K562 (cell line): ENCODE measurements at regions not wholly inside any gene's neighbourhood (a gene's known extent, or its start where the extent isn't known, plus 50 kb on each side); places are given as distances from the start of the nearest gene placed in this dataset.

ENCODE experiments used
- ATAC-seq: fragments of 200-7000 bp; cut with Tn5 transposase; 3 replicates; pipeline ENCODE4 v1.9.1; 2020; ENCODE audit warnings: moderate library complexity
- BruUV-seq: library from RNA; stranded (reverse); fragments of 400-500 nt; replicated peaks from 2 replicates; lab custom pipeline; 2021; lab: Mats Ljungman, UMichigan
- CTCF ChIA-PET: fragments of 300-600 bp; formaldehyde crosslinking; extraction: SDS; loops from one replicate; lab custom pipeline; 2021; ENCODE audit warnings: low intra/inter-chr PET ratio; lab: Yijun Ruan, JAX
- POLR2A ChIA-PET: fragments of 300-600, 350-650 bp; sonication (Branson Sonifier 250); formaldehyde crosslinking; extraction: SDS; loops from one replicate; lab custom pipeline; 2021; ENCODE audit warnings: antibody characterized with exemption, inconsistent platforms; lab: Yijun Ruan, JAX
- DNase-seq, 4 experiments: peaks; one replicate each; pipeline versions ENCODE4 v3.0.0 to v3.0.0-alpha.2; 2011 to 2018; ENCODE audit warnings: low spot score in 3 of 4, mixed read lengths in 3 of 4; ENCODE audit errors: extremely low read depth in 1 of 4
- FAIRE-seq: peaks from 2 replicates; lab custom pipeline; 2011; peaks lifted over from hg19 to GRCh38; lab: Jason Lieb, UNC
- H2AFZ ChIP-seq: 2 replicates; pipeline ENCODE4 v1.6.0; 2011; ENCODE audit warnings: low read depth, low read length, control low read depth, inconsistent platforms
- H3K27ac ChIP-seq: fragments of 200-600 bp; 3 replicates; pipeline ENCODE4 v1.8.0; 2011; ENCODE audit warnings: low read depth, mild to moderate bottlenecking, control low read depth, inconsistent platforms, low read length, moderate library complexity, mixed read lengths; ENCODE audit errors: extremely low read depth
- H3K27me3 ChIP-seq, 2 experiments: fragments of 300-600 bp in 1 of 2; 2 replicates in 1 of 2; 3 replicates in 1 of 2; pipeline versions ENCODE4 v1.6.0 to v1.8.0; 2011; ENCODE audit warnings: inconsistent platforms in 2 of 2, low read length in 2 of 2, mild to moderate bottlenecking in 1 of 2, mixed read lengths in 1 of 2, moderate library complexity in 1 of 2; ENCODE audit not compliant: control insufficient read depth in 2 of 2, insufficient read depth in 2 of 2
- H3K36me3 ChIP-seq: fragments of 300-600 bp; 3 replicates; pipeline ENCODE4 v1.8.0; 2011; ENCODE audit warnings: mild to moderate bottlenecking, low read length, inconsistent platforms; ENCODE audit not compliant: control insufficient read depth, insufficient read depth
- H3K4me1 ChIP-seq, 2 experiments: fragments of 200-600 bp in 1 of 2; replicated peaks in 1 of 2; 2 replicates in 1 of 2; 3 replicates in 1 of 2; pipeline versions ENCODE4 v1.5.1 to v1.8.0; 2011; ENCODE audit warnings: inconsistent platforms in 2 of 2, low read length in 2 of 2, mild to moderate bottlenecking in 1 of 2, mixed read lengths in 1 of 2, moderate library complexity in 1 of 2; ENCODE audit not compliant: control insufficient read depth in 2 of 2, insufficient read depth in 2 of 2
- H3K4me2 ChIP-seq: 2 replicates; pipeline ENCODE4 v1.6.1; 2011; ENCODE audit warnings: low read length, control low read depth, inconsistent platforms, mixed read lengths; ENCODE audit not compliant: insufficient read depth
- H3K4me3 ChIP-seq: fragments of 200-600 bp; sonication (generic), shearing (Covaris generic); 2 replicates; pipeline ENCODE4 v1.5.1; 2016; ENCODE audit warnings: control low read depth, inconsistent platforms
- H3K79me2 ChIP-seq: fragments of 200-600 bp; 3 replicates; pipeline ENCODE4 v1.8.0; 2011; ENCODE audit warnings: low read length, inconsistent platforms; ENCODE audit not compliant: control insufficient read depth, insufficient read depth
- H3K9ac ChIP-seq, 2 experiments: 2 replicates each; pipeline versions ENCODE4 v1.6.0 to v1.6.1; 2011; ENCODE audit warnings: low read depth in 2 of 2, low read length in 2 of 2, control low read depth in 1 of 2, inconsistent platforms in 1 of 2, mild to moderate bottlenecking in 1 of 2, mixed read lengths in 1 of 2; ENCODE audit not compliant: insufficient read depth in 1 of 2
- H3K9me1 ChIP-seq: one replicate; pipeline ENCODE4 v1.6.0; 2011; ENCODE audit warnings: inconsistent platforms, mild to moderate bottlenecking, low read length, moderate library complexity; ENCODE audit not compliant: control insufficient read depth, insufficient read depth
- H3K9me3 ChIP-seq: replicated peaks from 2 replicates; pipeline ENCODE4 v1.5.1; 2011; ENCODE audit warnings: low read depth, low read length, inconsistent platforms; ENCODE audit not compliant: control insufficient read depth, insufficient read depth
- H4K20me1 ChIP-seq: replicated peaks from 2 replicates; pipeline ENCODE4 v1.6.1; 2011; ENCODE audit warnings: low read length, inconsistent platforms, mixed read lengths; ENCODE audit not compliant: control insufficient read depth, insufficient read depth
- CCNT2 ChIP-seq: IDR thresholded peaks from 2 replicates; pipeline ENCODE4 v1.6.1; 2011; ENCODE audit warnings: borderline replicate concordance, low read depth, mild to moderate bottlenecking, moderate library complexity, mixed read lengths, low read length; ENCODE audit not compliant: insufficient read length; ENCODE audit errors: extremely low read depth
- CEBPB ChIP-seq: fragments of 450-650 bp; IDR thresholded peaks from 2 replicates; pipeline ENCODE4 v1.6.1; 2016; ENCODE audit warnings: missing genetic modification characterization, missing compliant biosample characterization
- CEBPG ChIP-seq, 3 experiments: fragments of 200-800 bp in 1 of 3; sonication (Bioruptor generic) in 1 of 3; sonication (generic) in 1 of 3; formaldehyde crosslinking in 1 of 3; IDR thresholded peaks in 2 of 3; conservative IDR thresholded peaks in 1 of 3; 2 replicates each; pipeline versions ENCODE4 v1.6.1 to v1.8.0; 2016 to 2022; ENCODE audit warnings: missing compliant biosample characterization in 2 of 3, missing genetic modification characterization in 2 of 3, mild to moderate bottlenecking in 1 of 3, missing genetic modification reagents in 1 of 3
- FOXM1 ChIP-seq, 2 experiments: fragments of 450-650 bp in 1 of 2; sonication (generic) in 1 of 2; formaldehyde crosslinking in 1 of 2; IDR thresholded peaks; 2 replicates each; pipeline versions ENCODE4 v1.6.1 to v1.9.0; 2017 to 2022; ENCODE audit warnings: low read depth in 2 of 2, mild to moderate bottlenecking in 2 of 2, missing genetic modification reagents in 1 of 2, moderate library complexity in 1 of 2
- KAT8 ChIP-seq: fragments of 450-650 bp; IDR thresholded peaks from 2 replicates; pipeline ENCODE4 v1.6.1; 2016; ENCODE audit warnings: low read depth, mild to moderate bottlenecking
- MCM5 ChIP-seq: fragments of 450-650 bp; IDR thresholded peaks from 2 replicates; pipeline ENCODE4 v1.6.1; 2016; ENCODE audit warnings: low read depth
- SMAD2 ChIP-seq: fragments of 150-350 bp; IDR thresholded peaks from 2 replicates; pipeline ENCODE4 v1.6.1; 2014; ENCODE audit warnings: low read depth, mild to moderate bottlenecking, low read length
- ZNF143 ChIP-seq: sonication (generic); formaldehyde crosslinking; IDR thresholded peaks from 2 replicates; pipeline ENCODE4 v1.9.0; 2022; ENCODE audit warnings: mild to moderate bottlenecking, missing genetic modification reagents
- ZNF146 ChIP-seq: IDR thresholded peaks from one replicate; pipeline ENCODE4 v1.6.1; 2018; ENCODE audit warnings: missing compliant biosample characterization; ENCODE audit not compliant: unreplicated experiment
- ZNF24 ChIP-seq: fragments of 450-650 bp; IDR thresholded peaks from 2 replicates; pipeline ENCODE4 v1.6.1; 2016
- ZNF354B ChIP-seq: fragments of 250-450 bp; sonication (Bioruptor Pico); IDR thresholded peaks from 2 replicates; pipeline ENCODE4 v1.4.0; 2020
- ZNF57 ChIP-seq: fragments of 450-650 bp; formaldehyde crosslinking; IDR thresholded peaks from 2 replicates; pipeline ENCODE4 v1.4.0; 2020; ENCODE audit warnings: mild to moderate bottlenecking, moderate library complexity
- WGBS: fragments of 100-300 bp; shearing (Covaris generic); methylation state at CpG from one replicate; pipeline ENCODE4 v1.1.6; 2016; ENCODE audit warnings: low coverage, mixed read lengths; ENCODE audit not compliant: insufficient coverage; ENCODE audit errors: missing lambda C conversion rate; 5-methylcytosine and 5-hydroxymethylcytosine counted together
- in situ Hi-C: fragments of 300-500 bp; cut with MboI; formaldehyde crosslinking; loops from 4 replicates; pipeline ENCODE4 v1.15.0; 2018; ENCODE audit warnings: inconsistent platforms, mixed read lengths
- intact Hi-C: fragments of 100-400 bp; cut with micrococcal nuclease; formaldehyde crosslinking; loops from 2 replicates; pipeline ENCODE4 v1.14.2; 2022

DNA sequence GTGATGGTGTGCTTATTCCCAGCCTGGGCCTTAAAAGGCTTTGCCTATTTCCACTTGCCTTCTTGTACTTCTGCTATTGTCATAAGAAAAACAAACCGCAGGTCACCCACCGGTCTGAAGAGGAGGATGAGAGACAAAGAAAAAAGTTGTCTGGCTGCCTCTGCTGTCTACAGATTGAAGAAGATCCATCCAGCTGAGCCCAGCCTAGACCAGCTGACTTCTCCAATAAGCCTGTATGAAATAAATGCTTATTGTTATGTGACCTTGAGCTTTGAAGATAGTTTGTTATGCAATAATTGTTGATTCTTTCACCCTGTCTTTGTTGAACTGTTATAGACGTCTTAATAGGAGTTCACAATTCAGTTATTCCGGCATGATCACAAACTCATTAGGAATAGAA, 223.8 kb upstream of the PRSS16 start:
- Histone ChIP-seq H3K4me2 (no peak overlapping the region), H4K20me1 (no peaks in the 10 kb centered on the region), H3K9ac (no peak overlapping the region), H2AFZ (no peak overlapping the region), H3K36me3 (no peaks in the 10 kb centered on the region), H3K9me1 (no peaks in the 10 kb centered on the region), H3K79me2 (peaks cover 13% of the 10 kb centered on the region), H3K4me3 (no peak overlapping the region), H3K27ac (no peak overlapping the region), H3K4me1 (peaks cover 0 to 5% of the 10 kb centered on the region in 2 experiments; a peak in 2 of 5 replicates), H3K27me3 (no peaks in the 10 kb centered on the region), H3K9me3 (no peaks in the 10 kb centered on the region)
- no peak for ATAC-seq
- intact Hi-C loops (no loop called here), in situ Hi-C loops (no loop called here)
- POLR2A ChIA-PET, result no interaction called here
- no peak for FAIRE-seq
- no peak for DNase-seq
- BruUV-seq, result no TSS peak
- 42% methylated on average over 4 of the region's 4 CpGs for WGBS
- TF ChIP-seq ZNF57 (CRISPR knock-in tag) (no peak), FOXM1 (IDR thresholded peaks at IDR 0.05; ENCODE audit: low read depth) (no peak), FOXM1 (CRISPR knock-in tag; IDR thresholded peaks at IDR 0.05; ENCODE audit: low read depth) (no peak), CCNT2 (no peak), CEBPB (tag) (peak; percentile 40; the same call in 1 of the 2 replicates), KAT8 (no peak), MCM5 (no peak), ZNF24 (no peak), ZNF143 (CRISPR knock-in tag) (no peak), ZNF146 (CRISPR knock-in tag) (no peak), ZNF354B (CRISPR knock-in tag) (no peak), CEBPG (CRISPR knock-in tag; IDR thresholded peaks at IDR 0.05) (no peak), CEBPG (tag; conservative IDR thresholded peaks at IDR 0.05 in 1 of 2, IDR thresholded peaks at IDR 0.05 in 1 of 2) (peak in 1 of 2 experiments; percentile 42; a peak in 1 of 4 replicates), SMAD2 (no peak)
- CTCF ChIA-PET, result no interaction called here
